GM18951 (cell line): ENCODE measurements at regions not wholly inside any gene's neighbourhood (a gene's known extent, or its start where the extent isn't known, plus 50 kb on each side); places are given as distances from the start of the nearest gene placed in this dataset.

ENCODE experiments used
- POLR2A ChIP-seq: IDR thresholded peaks from 4 replicates; pipeline ENCODE4 v1.6.1; 2011; ENCODE audit warnings: mild to moderate bottlenecking; ENCODE audit not compliant: insufficient read length, insufficient read depth; ENCODE audit errors: extremely low read depth
- in situ Hi-C: fragments of 300-500 bp; cut with MboI; formaldehyde crosslinking; loops from one replicate; pipeline ENCODE4 v1.12.0; 2022; ENCODE audit warnings: low sequenced_read_pairs, mixed read lengths, inconsistent platforms; ENCODE audit not compliant: unreplicated experiment

DNA sequence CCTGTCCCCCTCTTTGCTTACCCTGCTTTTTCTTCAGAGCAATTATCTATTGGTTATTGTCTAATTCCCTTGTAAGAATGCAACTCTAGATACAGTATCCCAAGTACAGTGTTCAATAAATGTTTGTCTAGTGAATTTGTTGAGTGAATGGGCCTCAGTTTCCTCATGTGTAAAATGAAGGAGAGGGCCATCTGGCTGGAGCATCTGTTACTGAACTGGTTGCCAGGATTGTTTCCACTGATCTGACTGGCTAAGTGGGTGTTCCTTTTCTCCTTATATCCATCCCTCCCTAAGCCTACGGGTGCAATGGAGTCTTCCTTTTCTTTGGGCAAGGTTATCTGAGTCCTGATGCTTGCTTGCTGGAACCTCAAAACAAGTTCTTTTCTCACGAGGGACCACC, 185.2 kb upstream of the RPS6KA3 start:
- in situ Hi-C loops = no loop called here
- no peak for TF ChIP-seq POLR2A

DNA sequence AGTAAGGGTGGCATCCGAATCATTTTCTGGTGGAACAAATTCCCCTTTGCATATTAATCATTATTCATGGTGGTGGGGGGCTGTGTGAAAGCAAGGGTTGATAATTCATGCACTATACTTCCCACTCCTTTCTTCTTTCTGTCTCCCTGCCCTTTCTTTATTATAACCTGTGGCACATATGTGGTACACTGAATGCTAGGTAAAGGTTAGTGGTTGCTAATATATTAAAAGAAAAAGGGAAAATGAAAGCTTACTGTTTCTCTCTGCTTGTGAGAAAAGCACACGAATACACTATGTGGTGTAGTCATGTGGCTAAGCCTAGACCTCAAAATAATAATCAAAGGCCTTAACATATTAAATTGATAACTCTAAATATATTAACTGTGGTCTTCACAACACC, 178.4 kb upstream of the RPS6KA3 start:
- no peak for TF ChIP-seq POLR2A
- in situ Hi-C loops = no loop called here

DNA sequence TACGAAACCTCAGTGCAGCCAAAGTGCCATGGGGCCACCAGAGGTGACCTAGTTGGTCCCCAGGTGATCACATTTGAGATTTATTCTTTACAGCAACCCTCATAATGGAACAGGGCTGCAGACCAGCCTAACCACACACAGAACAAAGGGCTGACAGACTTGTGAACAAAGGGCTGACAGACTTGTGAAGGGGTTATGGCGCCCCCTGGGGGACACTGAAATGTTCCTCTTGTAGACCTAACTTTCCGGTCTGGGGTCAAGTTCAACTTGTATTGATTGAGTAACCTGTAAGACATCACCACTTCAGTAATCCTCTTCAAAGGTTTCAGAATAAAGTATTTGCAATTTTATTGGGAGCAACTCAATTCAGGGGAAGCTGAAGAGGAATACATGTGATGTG, 175.9 kb upstream of the RPS6KA3 start:
- in situ Hi-C loops = no loop called here
- no peak for TF ChIP-seq POLR2A

DNA sequence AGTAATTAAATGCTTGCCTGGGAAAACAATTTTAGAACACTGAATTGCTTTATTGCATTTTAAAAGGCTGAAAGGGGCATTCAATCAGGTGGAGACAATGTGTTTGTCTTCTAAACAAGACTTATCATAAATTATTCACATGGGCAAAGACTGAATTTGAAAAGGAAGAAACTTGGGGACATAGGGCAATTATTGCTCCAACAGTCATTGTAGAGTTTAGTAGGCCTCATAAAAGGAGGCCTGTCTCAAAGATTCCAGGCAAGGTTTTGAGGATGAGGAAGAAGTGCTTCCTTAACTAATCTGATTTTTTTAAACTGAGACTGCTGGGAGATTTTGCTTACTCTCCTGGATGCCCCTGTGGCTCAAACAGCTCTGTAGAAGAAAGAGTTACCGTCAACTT, 174.4 kb upstream of the RPS6KA3 start:
- no peak for TF ChIP-seq POLR2A

DNA sequence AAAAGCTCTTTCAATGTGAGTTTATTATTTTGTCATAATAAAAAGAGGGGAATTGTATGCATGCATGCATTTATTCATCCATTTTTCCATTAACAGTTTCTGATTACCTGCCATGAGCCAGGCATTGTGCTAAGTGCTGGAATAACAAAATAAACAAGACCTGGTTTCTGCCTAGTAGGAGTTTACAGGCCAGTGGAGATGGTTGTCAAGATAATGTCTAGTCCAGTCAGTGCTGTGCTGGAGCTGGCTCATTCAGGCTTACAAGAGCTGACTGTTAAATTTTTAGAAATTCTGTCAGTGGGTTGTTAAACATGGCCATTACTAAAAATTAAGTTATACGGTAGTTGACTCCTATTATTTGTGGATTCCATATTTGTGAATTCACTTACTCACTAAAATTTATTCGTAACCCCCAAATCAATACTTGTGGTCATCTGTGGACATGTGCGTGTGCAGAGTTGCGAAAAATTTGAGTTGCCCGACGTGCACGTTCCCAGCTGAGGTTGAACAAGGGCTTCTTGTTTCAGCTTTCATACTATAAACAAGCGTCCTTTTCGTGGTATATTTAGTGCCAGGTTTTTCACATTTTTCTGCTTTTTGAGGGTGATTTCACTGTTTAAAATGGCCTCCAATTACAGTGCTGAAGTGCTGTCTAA, 172.3 kb upstream of the RPS6KA3 start:
- no peak for TF ChIP-seq POLR2A
- in situ Hi-C loops = loop anchor here (10.0 kb wide), 1 partner anchor 194 kb away; no protein-coding TSS in a partner anchor

More for the DNA sequence above, 174.4 kb upstream of the RPS6KA3 start:
- in situ Hi-C loops = no loop called here

DNA sequence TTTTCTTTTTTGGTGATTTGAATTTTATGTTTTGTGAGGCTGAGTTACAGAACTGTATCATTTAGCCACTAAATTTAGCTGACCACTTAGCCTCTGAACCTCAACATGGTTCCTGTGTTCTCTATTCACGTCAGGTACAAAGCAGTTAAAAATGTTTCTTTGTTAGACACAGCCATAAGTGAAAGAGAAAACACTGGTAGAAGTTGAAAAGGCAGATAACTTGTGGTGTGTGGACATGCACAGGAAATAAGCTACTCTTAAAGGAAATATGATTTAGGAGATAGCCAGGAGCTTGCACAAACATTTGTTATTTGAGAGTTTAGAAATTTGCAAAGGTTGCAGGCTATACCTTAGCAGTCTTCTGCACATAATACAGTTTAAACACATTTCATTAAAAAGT, 171.0 kb upstream of the RPS6KA3 start:
- no peak for TF ChIP-seq POLR2A
- in situ Hi-C loops = loop anchor here (10.0 kb wide), 1 partner anchor 193 kb away; no protein-coding TSS in a partner anchor

DNA sequence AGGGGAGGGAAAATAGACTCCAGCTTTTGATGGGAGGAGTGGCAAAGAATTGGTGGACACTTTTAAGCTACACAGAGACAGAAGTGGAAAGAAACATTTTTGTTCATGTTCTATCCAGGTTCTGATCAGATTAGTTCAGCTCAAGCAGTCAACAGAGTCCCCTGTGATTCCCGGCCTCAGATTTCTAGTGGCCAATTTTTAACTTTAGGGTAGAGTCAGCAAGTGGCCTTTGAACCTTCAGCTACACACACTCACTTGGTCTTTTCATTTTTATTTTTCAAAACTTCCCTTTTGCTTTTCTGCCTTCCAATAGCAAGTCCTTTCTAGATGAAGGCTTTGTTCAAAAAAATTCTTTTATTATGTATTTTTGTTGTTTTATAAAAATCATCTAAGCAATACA, 169.2 kb upstream of the RPS6KA3 start:
- TF ChIP-seq POLR2A = no peak
- in situ Hi-C loops = loop anchor here (10.0 kb wide), 1 partner anchor 191 kb away; no protein-coding TSS in a partner anchor

DNA sequence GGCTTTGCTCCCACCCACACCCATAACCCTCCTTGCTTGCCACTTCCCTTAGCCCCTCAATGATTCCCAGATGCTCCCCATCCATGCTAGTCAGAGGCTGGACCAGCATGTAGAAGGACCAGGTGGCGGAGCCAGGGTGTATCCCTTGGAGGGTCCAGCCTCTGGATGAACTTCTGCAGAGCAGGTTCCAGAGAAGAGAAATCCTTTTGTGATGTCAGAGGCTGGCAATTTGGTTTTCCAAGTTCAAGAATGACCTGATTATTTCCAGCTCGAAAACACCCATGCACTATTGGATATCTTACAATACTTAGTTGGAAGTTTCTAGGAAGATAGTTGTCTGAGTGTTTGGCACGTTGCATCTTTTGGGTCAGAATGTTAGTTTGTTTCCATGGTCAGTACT, 168.3 kb upstream of the RPS6KA3 start:
- in situ Hi-C loops = loop anchor here (10.0 kb wide), 1 partner anchor 190 kb away; no protein-coding TSS in a partner anchor
- no peak for TF ChIP-seq POLR2A

DNA sequence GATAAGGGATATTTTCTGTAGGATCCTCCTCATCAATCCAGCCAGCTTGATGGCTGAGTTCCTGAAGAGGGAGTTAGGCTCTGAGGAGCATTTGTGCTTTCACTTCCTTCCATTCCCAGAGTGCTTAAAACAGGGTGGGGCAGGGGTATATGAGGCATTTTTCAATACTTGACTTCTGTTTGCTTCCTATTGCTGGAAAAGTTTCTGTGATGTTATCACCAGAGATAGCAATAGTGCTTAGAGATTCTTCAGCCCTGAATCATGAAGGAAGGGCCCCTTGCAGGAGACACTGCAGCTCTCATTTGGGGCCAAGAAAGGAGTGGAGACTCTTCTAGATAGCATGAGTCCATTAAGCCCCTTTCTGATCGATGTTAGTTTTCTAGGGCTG, 166.7 kb upstream of the RPS6KA3 start:
- TF ChIP-seq POLR2A = no peak
- in situ Hi-C loops = loop anchor here (10.0 kb wide), 1 partner anchor 189 kb away; no protein-coding TSS in a partner anchor

DNA sequence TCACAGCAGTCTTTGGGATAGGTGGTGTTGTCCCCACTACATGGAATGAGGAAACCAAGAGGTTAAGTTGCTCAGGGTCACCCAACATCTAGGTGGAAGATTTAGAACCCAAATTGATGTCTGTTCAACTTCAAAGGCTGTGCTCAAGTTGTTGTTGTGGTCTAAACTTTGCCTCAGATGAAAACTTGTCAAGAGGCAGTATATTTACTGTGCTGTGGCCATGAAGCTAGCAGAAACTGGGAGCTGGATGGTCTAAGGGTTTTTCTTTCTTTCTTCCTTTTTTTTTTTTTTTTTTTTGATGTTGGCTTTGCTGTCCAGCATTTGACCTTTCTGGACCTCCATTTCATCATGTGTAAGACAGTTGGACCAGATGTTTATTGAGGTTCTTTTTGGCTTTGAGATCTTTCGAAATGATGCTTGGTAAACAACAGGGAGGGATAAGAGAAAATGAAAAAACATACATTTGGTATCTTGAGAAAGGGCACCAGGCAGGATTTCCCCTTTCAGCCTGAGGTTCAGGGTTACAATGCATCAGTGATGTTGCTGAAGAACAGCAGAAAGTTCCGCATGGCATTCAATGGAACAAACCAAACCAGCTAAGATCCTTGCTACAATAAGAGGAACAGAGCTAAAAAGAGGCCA, 166.2 kb upstream of the RPS6KA3 start:
- TF ChIP-seq POLR2A = no peak
- in situ Hi-C loops = loop anchor here (10.0 kb wide), 1 partner anchor 188 kb away; no protein-coding TSS in a partner anchor

DNA sequence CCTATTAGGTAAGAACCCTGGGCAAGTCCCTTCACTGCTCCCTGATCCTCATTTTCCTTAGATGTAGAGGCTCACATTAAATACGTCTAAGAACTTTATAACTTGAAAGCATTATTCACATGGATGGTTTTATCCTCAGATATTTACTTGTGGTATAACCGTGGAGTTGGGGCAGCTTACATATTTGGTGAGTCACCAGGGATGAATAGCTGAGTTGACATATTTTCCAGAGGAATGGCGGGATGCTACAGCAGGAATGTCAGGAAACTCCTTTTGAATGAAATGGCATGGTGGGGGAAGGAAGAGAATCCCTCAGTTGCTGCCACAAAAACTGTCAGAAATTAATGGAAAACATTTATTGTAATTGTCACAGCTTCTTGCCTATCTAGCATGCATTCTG, 165.3 kb upstream of the RPS6KA3 start:
- TF ChIP-seq POLR2A = no peak
- in situ Hi-C loops = loop anchor here (10.0 kb wide), 1 partner anchor 187 kb away; no protein-coding TSS in a partner anchor

DNA sequence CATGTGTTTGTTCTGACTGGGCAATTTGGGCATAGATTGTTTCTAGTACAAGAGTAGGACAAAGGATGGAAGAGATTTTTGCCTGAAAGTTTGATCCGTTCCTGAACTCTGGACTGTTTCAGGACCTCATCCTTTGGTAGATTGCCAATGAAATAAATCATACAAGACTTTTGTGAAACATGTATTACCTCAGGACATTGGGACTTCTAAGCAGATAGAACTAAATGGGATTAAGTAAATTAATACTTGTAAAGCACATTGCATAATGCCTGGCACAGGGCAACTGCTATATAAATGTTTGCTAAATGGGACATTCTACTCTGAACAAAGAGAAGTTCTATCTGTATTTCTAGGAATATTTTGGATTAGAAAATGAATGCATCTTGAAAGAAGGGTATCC, 164.8 kb upstream of the RPS6KA3 start:
- no peak for TF ChIP-seq POLR2A
- in situ Hi-C loops = loop anchor here (10.0 kb wide), 1 partner anchor 187 kb away; no protein-coding TSS in a partner anchor

DNA sequence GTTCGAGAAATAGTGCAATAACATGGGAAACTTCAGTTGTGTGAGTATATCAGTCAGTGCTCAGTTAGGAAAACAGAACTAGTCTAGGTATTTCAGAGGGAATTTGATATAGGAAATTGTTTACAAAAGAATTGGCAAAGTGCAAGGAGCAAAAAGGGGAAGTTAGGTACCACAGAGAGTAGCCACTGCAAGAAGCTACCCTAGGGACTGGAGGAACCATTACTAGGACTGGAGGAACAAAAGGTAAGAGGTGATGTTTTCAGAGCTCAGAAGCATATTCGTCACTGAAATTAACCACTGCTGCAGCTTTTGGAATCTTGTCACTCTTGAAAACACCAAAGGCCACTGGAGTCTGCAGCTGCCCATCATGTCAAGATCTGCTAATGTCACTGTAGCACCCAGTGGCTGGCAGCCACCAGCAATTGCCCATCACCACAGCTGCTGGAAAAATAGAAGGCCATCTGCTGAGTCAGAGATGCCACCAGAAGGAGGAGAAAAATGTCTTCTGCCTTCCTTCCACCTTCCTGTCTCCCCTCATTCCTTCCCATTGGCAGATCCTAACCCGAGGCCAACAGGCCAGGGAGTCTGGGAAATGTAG, 160.6 kb upstream of the RPS6KA3 start:
- in situ Hi-C loops = no loop called here
- TF ChIP-seq POLR2A = no peak
